Astrocyte of the hippocampus (primary cell): ENCODE measurements at regions not wholly inside any gene's neighbourhood (a gene's known extent, or its start where the extent isn't known, plus 50 kb on each side); places are given as distances from the start of the nearest gene placed in this dataset.

ENCODE experiments used
- DNase-seq: peaks from one replicate; pipeline ENCODE4 v3.0.0; 2011; ENCODE audit warnings: low read depth, low spot score

- no peak for DNase-seq
Measured at GRCh38 chr2:81644189-81644588, 1339.6 kb upstream of the LRRTM1 start.

- DNase-seq = no peak
Measured at GRCh38 chr2:81624825-81625224, 1320.3 kb upstream of the LRRTM1 start.

GRCh38 chr2:81600088-81600487 lies 1295.5 kb upstream of the LRRTM1 start:
- no peak for DNase-seq

GRCh38 chr2:81598453-81598852 lies 1293.9 kb upstream of the LRRTM1 start:
- no peak for DNase-seq

- DNase-seq = no peak
Measured at GRCh38 chr2:81589406-81589805, 1284.9 kb upstream of the LRRTM1 start.

GRCh38 chr2:81583311-81584108 lies 1279.0 kb upstream of the LRRTM1 start:
- no peak for DNase-seq

- no peak for DNase-seq
Measured at GRCh38 chr2:81576713-81577112, 1272.2 kb upstream of the LRRTM1 start.

GRCh38 chr2:81551040-81551634 lies 1246.6 kb upstream of the LRRTM1 start:
- no peak for DNase-seq

GRCh38 chr2:81550277-81550676 lies 1245.7 kb upstream of the LRRTM1 start:
- no peak for DNase-seq

- no peak for DNase-seq
Measured at GRCh38 chr2:81549646-81550045, 1245.1 kb upstream of the LRRTM1 start.

GRCh38 chr2:81545626-81546025 lies 1241.1 kb upstream of the LRRTM1 start:
- DNase-seq = no peak

GRCh38 chr2:81542119-81542518 lies 1237.6 kb upstream of the LRRTM1 start:
- DNase-seq = no peak

- no peak for DNase-seq
Measured at GRCh38 chr2:81529944-81530343, 1225.4 kb upstream of the LRRTM1 start.

GRCh38 chr2:81528852-81529480 lies 1224.4 kb upstream of the LRRTM1 start:
- no peak for DNase-seq

- no peak for DNase-seq
Measured at GRCh38 chr2:81523344-81523743, 1218.8 kb upstream of the LRRTM1 start.

GRCh38 chr2:81513328-81513727 lies 1208.8 kb upstream of the LRRTM1 start:
- DNase-seq = no peak

- DNase-seq = no peak
Measured at GRCh38 chr2:81505586-81505985, 1201.0 kb upstream of the LRRTM1 start.

GRCh38 chr2:81495556-81495955 lies 1191.0 kb upstream of the LRRTM1 start:
- DNase-seq = no peak

GRCh38 chr2:81483254-81483653 lies 1178.7 kb upstream of the LRRTM1 start:
- no peak for DNase-seq

GRCh38 chr2:81481994-81482368 lies 1177.4 kb upstream of the LRRTM1 start:
- DNase-seq = no peak

- DNase-seq = no peak
Measured at GRCh38 chr2:81481242-81481993, 1176.9 kb upstream of the LRRTM1 start.

- no peak for DNase-seq
Measured at GRCh38 chr2:81467096-81467495, 1162.5 kb upstream of the LRRTM1 start.
